OCI-LY1 (cell line): ENCODE measurements at regions not wholly inside any gene's neighbourhood (a gene's known extent, or its start where the extent isn't known, plus 50 kb on each side); places are given as distances from the start of the nearest gene placed in this dataset.

Experiments
- CTCF ChIP-seq: fragments of 200-600 bp; sonication (generic), shearing (Covaris generic); IDR thresholded peaks from 2 replicates; pipeline ENCODE4 v1.5.1; 2017; ENCODE audit warnings: mild to moderate bottlenecking, antibody characterized with exemption, low read length, moderate library complexity, mixed read lengths
- EZH2 ChIP-seq: fragments of 200-600 bp; sonication (generic), shearing (Covaris generic); IDR thresholded peaks from 2 replicates; pipeline ENCODE4 v1.8.0; 2017; ENCODE audit warnings: borderline replicate concordance, mixed run types, mild to moderate bottlenecking, antibody characterized with exemption, low read length, moderate library complexity, mixed read lengths

GRCh38 chr4:187555174-187555573, 440.4 kb upstream of the ZFP42 start:
- TF ChIP-seq CTCF (no peak), EZH2 (no peak)
